ENCODE measurements at regions not wholly inside any gene's neighbourhood (a gene's known extent, or its start where the extent isn't known, plus 50 kb on each side); places are given as distances from the start of the nearest gene placed in this dataset.

GRCh38 chr3:117589454-117589853, 879.9 kb downstream of the TUSC7 start:
- DNase-seq, result peak; percentile 85

- DNase-seq, result no peak
These were observed 886.0 kb downstream of the TUSC7 start for GRCh38 chr3:117595615-117596014.

GRCh38 chr3:117596503-117596902, 886.9 kb downstream of the TUSC7 start:
- DNase-seq, result no peak

GRCh38 chr3:117597865-117598264, 888.3 kb downstream of the TUSC7 start:
- DNase-seq, result no peak

- DNase-seq, result no peak
These were observed 890.5 kb downstream of the TUSC7 start for GRCh38 chr3:117600112-117600511.

GRCh38 chr3:117600666-117601065, 891.1 kb downstream of the TUSC7 start:
- no peak for DNase-seq

GRCh38 chr3:117602058-117602644, 892.6 kb downstream of the TUSC7 start:
- DNase-seq, result no peak

GRCh38 chr3:117603097-117603496, 893.5 kb downstream of the TUSC7 start:
- DNase-seq, result no peak

- DNase-seq, result no peak
These were observed 897.3 kb downstream of the TUSC7 start for GRCh38 chr3:117606866-117607265.

GRCh38 chr3:117609330-117609729, 899.8 kb downstream of the TUSC7 start:
- no peak for DNase-seq

GRCh38 chr3:117610156-117610555, 900.6 kb downstream of the TUSC7 start:
- no peak for DNase-seq

- DNase-seq, result no peak
These were observed 901.6 kb downstream of the TUSC7 start for GRCh38 chr3:117611211-117611610.

- no peak for DNase-seq
These were observed 906.6 kb downstream of the TUSC7 start for GRCh38 chr3:117616227-117616626.

GRCh38 chr3:117617906-117618305, 908.3 kb downstream of the TUSC7 start:
- DNase-seq, result no peak

- DNase-seq, result no peak
These were observed 908.9 kb downstream of the TUSC7 start for GRCh38 chr3:117618462-117618861.

- no peak for DNase-seq
These were observed 910.2 kb downstream of the TUSC7 start for GRCh38 chr3:117619805-117620204.

GRCh38 chr3:117622171-117622841, 912.7 kb downstream of the TUSC7 start:
- DNase-seq, result peak; percentile 50

GRCh38 chr3:117624424-117624823, 914.8 kb downstream of the TUSC7 start:
- DNase-seq, result no peak

GRCh38 chr3:117625174-117625573, 915.6 kb downstream of the TUSC7 start:
- DNase-seq, result no peak

- no peak for DNase-seq
These were observed 917.0 kb downstream of the TUSC7 start for GRCh38 chr3:117626577-117626976.

- DNase-seq, result peak; percentile 94
These were observed 919.3 kb downstream of the TUSC7 start for GRCh38 chr3:117628823-117629291.

GRCh38 chr3:117629505-117629904, 919.9 kb downstream of the TUSC7 start:
- DNase-seq, result no peak

- DNase-seq, result no peak
These were observed 920.9 kb downstream of the TUSC7 start for GRCh38 chr3:117630469-117630868.

- DNase-seq, result peak; percentile 15
These were observed 921.3 kb downstream of the TUSC7 start for GRCh38 chr3:117630885-117631284.

GRCh38 chr3:117631781-117632180, 922.2 kb downstream of the TUSC7 start:
- DNase-seq, result no peak
